Fibroblast of pulmonary artery (primary cell): ENCODE measurements at regions not wholly inside any gene's neighbourhood (a gene's known extent, or its start where the extent isn't known, plus 50 kb on each side); places are given as distances from the start of the nearest gene placed in this dataset.

ENCODE experiments used
- DNase-seq: peaks from one replicate; pipeline ENCODE4 v3.0.0-alpha.2; 2010; ENCODE audit warnings: low read depth
- H3K4me3 ChIP-seq: replicated peaks from 2 replicates; pipeline ENCODE4 v1.5.1; 2011; ENCODE audit warnings: low read depth, mild to moderate bottlenecking, control low read depth, low read length, moderate library complexity
- TF ChIP-seq, protein P1 (sequence below): IDR thresholded peaks from 2 replicates; pipeline ENCODE4 v1.5.1; 2011; ENCODE audit warnings: mild to moderate bottlenecking, control low read depth, low read length, inconsistent platforms; ENCODE audit errors: missing control alignments

DNA sequence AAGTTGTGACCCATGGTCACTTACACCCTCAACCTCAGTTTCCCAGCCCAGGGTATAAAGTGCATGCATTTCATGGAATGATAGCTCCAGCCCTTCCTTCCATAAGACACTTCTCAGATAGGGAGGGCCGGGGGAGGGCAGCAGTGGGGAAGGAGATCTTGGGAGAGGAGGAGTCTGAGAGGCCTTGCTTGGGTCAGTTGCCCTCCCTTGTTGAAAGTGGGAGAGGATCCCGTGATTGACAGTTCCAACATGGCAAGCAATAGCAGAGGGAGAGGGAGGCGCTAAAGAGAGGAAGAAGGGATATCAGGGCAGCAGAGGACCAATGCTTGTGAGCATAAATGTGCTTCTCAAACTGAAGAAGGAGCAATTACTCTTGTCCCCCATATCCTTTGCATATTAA is 244.4 kb downstream of the CHRM3 start:
- TF ChIP-seq, protein P1, sequence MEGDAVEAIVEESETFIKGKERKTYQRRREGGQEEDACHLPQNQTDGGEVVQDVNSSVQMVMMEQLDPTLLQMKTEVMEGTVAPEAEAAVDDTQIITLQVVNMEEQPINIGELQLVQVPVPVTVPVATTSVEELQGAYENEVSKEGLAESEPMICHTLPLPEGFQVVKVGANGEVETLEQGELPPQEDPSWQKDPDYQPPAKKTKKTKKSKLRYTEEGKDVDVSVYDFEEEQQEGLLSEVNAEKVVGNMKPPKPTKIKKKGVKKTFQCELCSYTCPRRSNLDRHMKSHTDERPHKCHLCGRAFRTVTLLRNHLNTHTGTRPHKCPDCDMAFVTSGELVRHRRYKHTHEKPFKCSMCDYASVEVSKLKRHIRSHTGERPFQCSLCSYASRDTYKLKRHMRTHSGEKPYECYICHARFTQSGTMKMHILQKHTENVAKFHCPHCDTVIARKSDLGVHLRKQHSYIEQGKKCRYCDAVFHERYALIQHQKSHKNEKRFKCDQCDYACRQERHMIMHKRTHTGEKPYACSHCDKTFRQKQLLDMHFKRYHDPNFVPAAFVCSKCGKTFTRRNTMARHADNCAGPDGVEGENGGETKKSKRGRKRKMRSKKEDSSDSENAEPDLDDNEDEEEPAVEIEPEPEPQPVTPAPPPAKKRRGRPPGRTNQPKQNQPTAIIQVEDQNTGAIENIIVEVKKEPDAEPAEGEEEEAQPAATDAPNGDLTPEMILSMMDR, result no peak
- DNase-seq, result no peak
- H3K4me3 ChIP-seq, result no peak overlapping the region

DNA sequence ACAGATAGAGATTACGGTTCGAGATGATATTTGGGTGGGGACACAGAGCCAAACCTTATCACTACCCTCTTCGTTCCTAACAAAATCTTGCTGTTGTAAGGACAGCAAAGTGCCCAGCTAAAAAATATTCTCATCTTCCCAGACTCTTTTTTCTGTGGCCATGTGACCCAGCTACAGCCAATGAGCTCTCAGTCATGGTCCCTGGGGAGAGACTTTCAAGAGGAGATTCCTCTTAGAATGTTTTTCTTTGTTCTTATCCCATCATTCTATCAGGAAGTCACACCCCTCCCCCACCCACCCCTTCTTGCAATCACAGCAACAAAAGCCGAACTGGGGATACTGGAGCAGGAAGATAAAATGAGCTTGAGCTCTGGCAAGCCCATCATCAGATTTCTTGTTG is 247.1 kb downstream of the CHRM3 start:
- H3K4me3 ChIP-seq, result no peak overlapping the region
- TF ChIP-seq, protein P1, result no peak
- no peak for DNase-seq

DNA sequence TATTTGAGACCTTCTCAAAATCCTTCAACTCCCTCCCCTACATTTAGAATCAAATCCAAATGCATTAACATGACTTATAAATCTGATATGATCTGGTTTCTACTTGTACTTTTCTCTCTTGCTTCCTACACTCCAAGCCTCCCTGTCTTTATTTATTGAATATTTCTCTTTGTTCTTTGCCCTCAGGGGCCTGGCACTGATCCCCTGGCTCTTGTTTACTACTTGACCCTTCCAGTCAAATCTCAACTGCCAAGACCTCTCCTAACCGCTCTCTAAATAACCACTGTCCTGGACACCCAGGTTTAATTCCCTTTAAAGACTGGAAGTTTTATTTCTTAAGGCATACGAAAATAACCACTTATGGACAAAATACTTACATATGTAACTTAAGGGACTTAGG is 248.9 kb downstream of the CHRM3 start:
- TF ChIP-seq, protein P1, result no peak
- no peak overlapping the region for H3K4me3 ChIP-seq
- no peak for DNase-seq

DNA sequence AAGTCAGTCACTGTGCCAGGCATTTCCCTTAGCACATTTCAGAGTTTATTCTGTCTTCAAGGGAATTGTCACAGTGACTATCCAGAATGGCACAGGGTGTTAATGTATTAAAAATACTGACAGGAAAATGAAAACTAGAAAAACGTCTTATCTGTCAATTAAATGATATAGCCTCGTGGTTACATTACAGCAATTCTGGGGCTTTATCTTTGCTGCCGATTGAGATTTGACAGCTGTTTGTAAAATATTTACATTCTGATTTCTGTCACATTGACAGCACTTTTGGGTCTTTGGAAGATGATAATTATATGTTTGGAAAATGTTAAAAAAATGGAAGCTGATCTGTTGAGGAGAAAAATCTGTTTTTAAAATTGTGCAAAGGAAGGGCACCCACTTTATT is 250.0 kb downstream of the CHRM3 start:
- H3K4me3 ChIP-seq, result no peak overlapping the region
- TF ChIP-seq, protein P1, result no peak
- DNase-seq, result no peak

DNA sequence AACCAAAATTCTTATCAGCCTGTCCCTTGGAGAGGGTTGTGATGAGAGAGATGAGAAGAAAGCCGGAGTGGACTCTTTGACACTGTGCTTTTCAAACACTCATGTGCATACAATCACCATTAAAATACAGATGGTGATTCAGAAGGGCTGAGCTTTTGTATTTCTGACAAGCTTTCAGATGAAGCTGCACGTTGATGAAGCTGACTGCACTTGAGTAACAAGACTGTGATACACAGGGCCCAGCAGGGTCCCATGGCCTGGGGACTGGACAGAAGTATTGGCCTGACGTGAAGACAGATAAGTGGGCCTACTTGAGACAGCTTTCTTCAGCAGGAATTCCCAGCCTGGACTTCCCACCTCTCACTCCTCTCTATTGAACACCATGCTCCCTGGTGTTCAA is 258.2 kb downstream of the CHRM3 start:
- no peak for DNase-seq
- TF ChIP-seq, protein P1, result no peak
- no peak overlapping the region for H3K4me3 ChIP-seq

DNA sequence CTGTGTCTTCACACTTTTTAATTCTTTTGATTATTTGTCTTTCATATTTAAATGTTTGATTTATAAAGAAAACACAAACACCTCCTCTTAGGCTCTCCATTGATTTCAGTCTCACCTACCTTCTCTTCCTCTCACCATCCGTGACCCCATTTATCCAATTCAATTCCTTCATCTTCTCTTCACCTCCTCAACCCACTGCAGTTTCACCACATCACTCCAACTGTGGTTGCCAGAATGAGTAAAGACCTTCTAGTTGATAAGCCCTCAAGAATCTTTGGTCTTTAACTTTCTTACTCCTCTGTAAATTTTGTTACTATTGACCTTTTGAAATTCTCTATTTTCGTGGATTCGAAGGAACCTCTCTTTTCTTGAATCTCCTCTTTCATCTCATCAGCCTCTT is 260.7 kb downstream of the CHRM3 start:
- TF ChIP-seq, protein P1, result no peak
- DNase-seq, result no peak

DNA sequence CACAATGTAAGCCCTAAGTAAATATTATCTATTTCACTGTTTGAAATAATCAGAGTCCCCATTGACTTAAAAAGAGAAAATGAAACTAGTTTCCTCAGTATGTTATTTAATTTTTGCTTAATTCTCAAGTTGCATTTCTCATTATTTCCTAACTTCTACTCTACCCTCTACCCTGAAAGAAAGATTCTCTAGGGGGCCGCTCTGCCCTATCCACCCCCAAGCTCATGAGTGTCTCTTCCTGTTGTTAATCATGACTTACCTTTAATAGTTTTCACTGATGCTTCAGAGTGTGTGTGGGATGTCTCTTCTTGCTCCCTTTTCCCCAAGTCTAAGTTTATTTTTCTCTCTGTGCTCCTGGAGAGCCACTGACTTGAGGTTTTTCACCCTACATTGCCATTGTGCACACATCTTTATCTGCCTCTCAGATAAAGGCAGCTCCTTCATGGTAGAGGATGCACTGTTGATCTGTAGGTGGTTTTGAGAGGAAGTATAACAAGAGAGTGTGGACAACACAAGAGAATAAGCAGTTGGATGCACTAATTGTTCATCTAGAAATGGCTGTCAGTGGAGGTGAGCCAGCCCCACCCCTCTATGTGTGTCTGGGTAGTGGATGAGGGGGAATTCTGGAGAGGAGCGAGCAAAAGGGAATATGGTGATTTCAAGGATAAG is 261.7 kb downstream of the CHRM3 start:
- no peak overlapping the region for H3K4me3 ChIP-seq
- no peak for DNase-seq
- TF ChIP-seq, protein P1, result no peak

More for the DNA sequence above, 260.7 kb downstream of the CHRM3 start:
- H3K4me3 ChIP-seq, result no peak overlapping the region
